ENCODE measurements at regions not wholly inside any gene's neighbourhood (a gene's known extent, or its start where the extent isn't known, plus 50 kb on each side); places are given as distances from the start of the nearest gene placed in this dataset.

GRCh38 chr5:164608507-164608906 is 1103.1 kb downstream of the MAT2B start:
- FAIRE-seq (no peak), DNase-seq (ENCODE audit: low read depth, low spot score) (no peak)
- H3K9me3 ChIP-seq (replicated peaks; ENCODE audit: control insufficient read depth, insufficient read depth, low read length) = no peaks in the 10 kb centered on the region
- BruUV-seq (replicated peaks) = no TSS peak
- H3K9me1 ChIP-seq (replicated peaks; ENCODE audit: control insufficient read depth, extremely low read depth, insufficient read depth, low read length) = no peaks in the 10 kb centered on the region
- H3K79me2 ChIP-seq (ENCODE audit: control insufficient read depth, insufficient read depth, low read length) = no peaks in the 10 kb centered on the region
- no peak overlapping the region for H3K9ac ChIP-seq (replicated peaks; ENCODE audit: extremely low read depth, insufficient read depth, low read length)
- H3K4me1 ChIP-seq (ENCODE audit: control insufficient read depth, extremely low read depth, insufficient read depth, low read length) = no peaks in the 10 kb centered on the region
- no peak for TF ChIP-seq POLR2A (IDR thresholded peaks at IDR 0.05; ENCODE audit: low read depth, low read length)
- TF ChIP-seq POLR2AphosphoS5 (IDR thresholded peaks at IDR 0.05; ENCODE audit: insufficient read depth, low read depth, low read length) = no peak
- no peak for TF ChIP-seq FOS (IDR thresholded peaks at IDR 0.05; ENCODE audit: borderline replicate concordance, insufficient read depth, low read length)
- TF ChIP-seq MYC (IDR thresholded peaks at IDR 0.05; ENCODE audit: low read depth, low read length) = no peak
- TF ChIP-seq MAX (IDR thresholded peaks at IDR 0.05; ENCODE audit: insufficient read depth, insufficient read length) = no peak
- TF ChIP-seq CTCF (IDR thresholded peaks at IDR 0.05; ENCODE audit: extremely low read depth in 1 of 2, insufficient read depth in 1 of 2, low read depth in 1 of 2, low read length in 2 of 2) = no peak
- TF ChIP-seq JUN (IDR thresholded peaks at IDR 0.05; ENCODE audit: borderline replicate concordance, insufficient read depth, insufficient read length, low read depth) = no peak
- TF ChIP-seq GATA2 (IDR thresholded peaks at IDR 0.05; ENCODE audit: insufficient read depth, insufficient read length, low read depth, low read length) = no peak
- TF ChIP-seq EZH2 (IDR thresholded peaks at IDR 0.05; ENCODE audit: borderline replicate concordance, low read depth, low read length, severe bottlenecking) = no peak
- ChIA-PET CTCF (no interaction called here), POLR2A (no interaction called here)
- dilution Hi-C loops (cut with MboI; ENCODE audit: extremely low pct_ligation_motif_present, low sequenced_read_pairs) = no loop called here
- no peak overlapping the region for H3K4me3 ChIP-seq (replicated peaks in 1 of 3; ENCODE audit: insufficient read depth in 1 of 3, low read depth in 1 of 3, low read length in 3 of 3)
- H4K20me1 ChIP-seq (replicated peaks; ENCODE audit: control insufficient read depth, extremely low read depth, insufficient read depth, low read length) = no peaks in the 10 kb centered on the region
- intact Hi-C loops (cut with micrococcal nuclease) = no loop called here
- no peaks in the 10 kb centered on the region for H3K27me3 ChIP-seq (ENCODE audit: control insufficient read depth in 2 of 2, insufficient read depth in 2 of 2, low read length in 2 of 2)
- no peak overlapping the region for H3K4me2 ChIP-seq (ENCODE audit: insufficient read depth, low read length)
- no peak overlapping the region for H2AFZ ChIP-seq (ENCODE audit: low read depth, low read length)
- H3K27ac ChIP-seq (ENCODE audit: insufficient read depth, low read depth, low read length) = no peak overlapping the region
- H3K36me3 ChIP-seq (ENCODE audit: control insufficient read depth in 2 of 2, extremely low read depth in 1 of 2, insufficient read depth in 2 of 2, low read length in 2 of 2) = no peaks in the 10 kb centered on the region

Measured in endothelial cell of umbilical vein (primary cell).